Endothelial cell of umbilical vein (primary cell): ENCODE measurements at regions not wholly inside any gene's neighbourhood (a gene's known extent, or its start where the extent isn't known, plus 50 kb on each side); places are given as distances from the start of the nearest gene placed in this dataset. TPM values are rescaled to one million over a fixed set of nuclear protein-coding genes. Genes with fewer than 3 reads are reported as not detected.

Source experiments
- BruUV-seq: library from RNA; stranded (reverse); fragments of 400-500 nt; replicated peaks from 2 replicates; lab custom pipeline; 2021; lab: Mats Ljungman, UMichigan
- CTCF ChIA-PET: fragments of 300-600, 350-600 bp; sonication (Branson Sonifier 250); formaldehyde crosslinking; loops from one replicate; lab custom pipeline; 2021; ENCODE audit warnings: antibody characterized with exemption, inconsistent platforms; lab: Charles Lee
- POLR2A ChIA-PET: fragments of 300-600, 350-600 bp; sonication (Branson Sonifier 250); formaldehyde crosslinking; loops from one replicate; lab custom pipeline; 2021; ENCODE audit warnings: antibody characterized with exemption, inconsistent platforms; lab: Charles Lee
- DNase-seq: peaks from one replicate; pipeline ENCODE4 v3.0.0-alpha.2; 2011; ENCODE audit warnings: low read depth, low spot score
- FAIRE-seq: peaks from 2 replicates; lab custom pipeline; 2011; peaks lifted over from hg19 to GRCh38; lab: Jason Lieb, UNC
- H2AFZ ChIP-seq: 2 replicates; pipeline ENCODE4 v1.6.0; 2012; ENCODE audit warnings: low read depth, low read length, control low read depth, inconsistent platforms
- H3K27ac ChIP-seq: 2 replicates; pipeline ENCODE4 v1.5.1; 2011; ENCODE audit warnings: low read depth, mild to moderate bottlenecking, control low read depth, low read length, moderate library complexity; ENCODE audit not compliant: insufficient read depth
- H3K27me3 ChIP-seq, 2 experiments: 2 replicates each; pipeline versions ENCODE4 v1.6.0 to v1.6.1; 2011; ENCODE audit warnings: low read length in 2 of 2, mixed read lengths in 1 of 2; ENCODE audit not compliant: control insufficient read depth in 2 of 2, insufficient read depth in 2 of 2
- H3K36me3 ChIP-seq, 2 experiments: 2 replicates in 1 of 2; 3 replicates in 1 of 2; pipeline ENCODE4 v1.5.1; 2011; ENCODE audit warnings: low read length in 2 of 2, mild to moderate bottlenecking in 1 of 2, moderate library complexity in 1 of 2; ENCODE audit not compliant: control insufficient read depth in 2 of 2, insufficient read depth in 2 of 2; ENCODE audit errors: extremely low read depth in 1 of 2
- H3K4me1 ChIP-seq: 3 replicates; pipeline ENCODE4 v1.5.1; 2011; ENCODE audit warnings: mild to moderate bottlenecking, low read length; ENCODE audit not compliant: control insufficient read depth, insufficient read depth; ENCODE audit errors: extremely low read depth
- H3K4me2 ChIP-seq: 2 replicates; pipeline ENCODE4 v1.6.1; 2011; ENCODE audit warnings: low read length, control low read depth, mixed read lengths; ENCODE audit not compliant: insufficient read depth
- H3K4me3 ChIP-seq, 3 experiments: fragments of 200-600 bp in 1 of 3; sonication (generic), shearing (Covaris generic) in 1 of 3; replicated peaks in 1 of 3; 2 replicates each; pipeline ENCODE4 v1.5.1; 2011 to 2016; ENCODE audit warnings: control low read depth in 3 of 3, low read length in 3 of 3, mild to moderate bottlenecking in 2 of 3, inconsistent platforms in 1 of 3, low read depth in 1 of 3, moderate library complexity in 1 of 3; ENCODE audit not compliant: insufficient read depth in 1 of 3
- H3K79me2 ChIP-seq: 2 replicates; pipeline ENCODE4 v1.6.0; 2012; ENCODE audit warnings: low read length, inconsistent platforms; ENCODE audit not compliant: control insufficient read depth, insufficient read depth
- H3K9ac ChIP-seq: replicated peaks from 2 replicates; pipeline ENCODE3; 2011; ENCODE audit warnings: low read length, control low read depth; ENCODE audit not compliant: insufficient read depth; ENCODE audit errors: extremely low read depth
- H3K9me1 ChIP-seq: replicated peaks from 3 replicates; pipeline ENCODE4 v1.6.0; 2011; ENCODE audit warnings: mild to moderate bottlenecking, low read length; ENCODE audit not compliant: control insufficient read depth, insufficient read depth; ENCODE audit errors: extremely low read depth
- H3K9me3 ChIP-seq: replicated peaks from 2 replicates; pipeline ENCODE4 v1.5.1; 2012; ENCODE audit warnings: low read length, inconsistent platforms; ENCODE audit not compliant: control insufficient read depth, insufficient read depth
- H4K20me1 ChIP-seq: replicated peaks from 2 replicates; pipeline ENCODE3; 2011; ENCODE audit warnings: mild to moderate bottlenecking, low read length; ENCODE audit not compliant: control insufficient read depth, insufficient read depth; ENCODE audit errors: extremely low read depth
- CTCF ChIP-seq, 2 donors: IDR thresholded peaks; 1 replicate in 1 of 2; 2 replicates in 1 of 2; pipeline ENCODE4 v1.5.1; 2011; ENCODE audit warnings: low read length in 2 of 2, mild to moderate bottlenecking in 2 of 2, moderate library complexity in 2 of 2, control low read depth in 1 of 2, inconsistent platforms in 1 of 2, low read depth in 1 of 2; ENCODE audit not compliant: insufficient read depth in 1 of 2; ENCODE audit errors: extremely low read depth in 1 of 2
- EZH2 ChIP-seq: IDR thresholded peaks from 2 replicates; pipeline ENCODE4 v1.6.1; 2012; ENCODE audit warnings: borderline replicate concordance, low read depth, mild to moderate bottlenecking, moderate library complexity, low read length, inconsistent platforms; ENCODE audit not compliant: severe bottlenecking
- FOS ChIP-seq: IDR thresholded peaks from 2 replicates; pipeline ENCODE4 v1.6.1; 2011; ENCODE audit warnings: mild to moderate bottlenecking, low read length, moderate library complexity, borderline replicate concordance; ENCODE audit not compliant: insufficient read depth
- GATA2 ChIP-seq: IDR thresholded peaks from 2 replicates; pipeline ENCODE4 v1.7.0; 2011; ENCODE audit warnings: low read depth, mild to moderate bottlenecking, moderate library complexity, mixed read lengths, low read length; ENCODE audit not compliant: insufficient read length, insufficient read depth
- JUN ChIP-seq: IDR thresholded peaks from 2 replicates; pipeline ENCODE4 v1.6.1; 2011; ENCODE audit warnings: borderline replicate concordance, low read depth; ENCODE audit not compliant: insufficient read length, insufficient read depth
- MAX ChIP-seq: IDR thresholded peaks from 2 replicates; pipeline ENCODE4 v1.6.1; 2011; ENCODE audit not compliant: insufficient read depth, insufficient read length
- MYC ChIP-seq: IDR thresholded peaks from one replicate; pipeline ENCODE4 v1.6.1; 2011; ENCODE audit warnings: mild to moderate bottlenecking, low read depth, low read length
- POLR2A ChIP-seq: IDR thresholded peaks from 2 replicates; pipeline ENCODE4 v1.6.1; 2012; ENCODE audit warnings: low read depth, mild to moderate bottlenecking, control low read depth, low read length
- POLR2AphosphoS5 ChIP-seq: IDR thresholded peaks from 2 replicates; pipeline ENCODE4 v1.6.1; 2012; ENCODE audit warnings: low read depth, mild to moderate bottlenecking, control low read depth, low read length, moderate library complexity; ENCODE audit not compliant: insufficient read depth
- dilution Hi-C: fragments of 300-500 bp; cut with MboI; formaldehyde crosslinking; loops from one replicate; pipeline ENCODE4 v1.15.0; 2019; ENCODE audit warnings: low sequenced_read_pairs; ENCODE audit not compliant: extremely low pct_ligation_motif_present
- intact Hi-C: fragments of 100-400 bp; cut with micrococcal nuclease; formaldehyde crosslinking; loops from one replicate; pipeline ENCODE4 v1.10.0; 2022
- microRNA counts: library from miRNA; unstranded; fragments of <30 nt; microRNA quantifications from one replicate; lab custom pipeline; 2016
- microRNA-seq: library from miRNA; unstranded; fragments of <30 nt; microRNA quantifications from one replicate; pipeline ENCODE4 v1.2.0, GENCODE V29; 2021; ENCODE audit warnings: borderline number of aligned reads, borderline replicate concordance
- small RNA-seq: library from RNA; depleted of rRNA; stranded (forward); fragments of <200 nt; gene quantifications from one replicate; pipeline ENCODE3, GENCODE V24; 2012; ENCODE audit warnings: low replicate concordance, low read depth; ENCODE audit not compliant: insufficient read depth, insufficient read length

DNA sequence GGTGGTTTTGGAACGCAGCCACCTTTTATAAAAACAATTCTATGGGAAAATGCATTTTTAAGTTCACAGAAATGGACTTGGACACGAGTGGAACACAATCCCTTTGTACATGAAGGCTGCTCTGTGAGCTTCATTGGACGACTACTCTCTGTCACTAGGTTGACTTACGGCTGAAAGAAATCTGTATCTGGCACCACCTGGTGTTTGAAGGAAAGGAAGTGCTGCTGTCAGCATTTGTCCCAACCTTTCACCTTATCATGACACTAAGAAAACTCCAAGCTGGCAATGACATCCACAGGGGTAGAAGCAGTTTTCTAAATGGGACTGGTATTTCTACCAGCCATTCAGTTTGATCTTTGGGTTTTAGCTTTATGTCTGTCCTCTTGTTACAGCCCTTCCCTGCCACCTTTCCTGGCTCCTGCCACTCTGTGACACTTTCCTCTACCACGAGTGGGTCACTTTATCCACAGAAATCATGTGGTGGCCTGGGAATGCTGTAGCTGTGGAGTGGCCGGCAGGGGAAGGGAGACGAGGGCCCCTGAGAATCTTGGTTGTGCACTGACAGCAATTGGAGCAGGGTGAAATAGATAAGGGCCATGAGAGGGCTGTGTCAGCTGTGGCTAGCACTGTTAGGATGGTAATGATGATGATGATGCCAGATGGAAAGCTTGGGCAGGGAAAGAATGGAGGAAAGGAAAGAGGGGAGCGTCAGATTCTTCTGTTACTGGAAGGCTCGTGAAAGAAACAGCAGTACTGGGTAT is 85.2 kb downstream of the TBX19 start:
- no peak overlapping the region for H3K4me2 ChIP-seq
- no peaks in the 10 kb centered on the region for H3K27me3 ChIP-seq
- no peak for FAIRE-seq
- no peaks in the 10 kb centered on the region for H3K9me1 ChIP-seq
- H3K27ac ChIP-seq = no peak overlapping the region
- H3K79me2 ChIP-seq = no peaks in the 10 kb centered on the region
- H4K20me1 ChIP-seq = no peaks in the 10 kb centered on the region
- no TSS peak for BruUV-seq
- DNase-seq = no peak
- CTCF ChIA-PET = interaction anchor here (0.8 to 5.1 kb wide), 3 partner anchors 21 to 131 kb away, joined by 3 to 28 read pairs (median 6); no protein-coding TSS in a partner anchor
- H2AFZ ChIP-seq = no peak overlapping the region
- dilution Hi-C loops (no loop called here), intact Hi-C loops (no loop called here)
- TF ChIP-seq GATA2 = no peak
- no peak for TF ChIP-seq MAX
- no peak for TF ChIP-seq POLR2AphosphoS5
- no peak for TF ChIP-seq JUN
- no peak for TF ChIP-seq CTCF (IDR thresholded peaks at IDR 0.05; ENCODE audit: extremely low read depth in 1 of 2, insufficient read depth in 1 of 2, low read depth in 1 of 2, low read length in 2 of 2)
- TF ChIP-seq EZH2 = no peak
- no peak for TF ChIP-seq POLR2A
- TF ChIP-seq MYC = no peak
- TF ChIP-seq FOS = no peak
- POLR2A ChIA-PET = no interaction called here
- no peaks in the 10 kb centered on the region for H3K9me3 ChIP-seq
- H3K4me1 ChIP-seq = no peaks in the 10 kb centered on the region
- no peaks in the 10 kb centered on the region for H3K36me3 ChIP-seq
- H3K4me3 ChIP-seq = no peak overlapping the region
- H3K9ac ChIP-seq = no peak overlapping the region

MicroRNA genes in the stretch of these regions (microRNA counts, 767-probe panel; counts per million panel counts)
- microRNA hsa-miR-557 (lab: Ali Mortazavi, UCI) = 723 counts per million, percentile 96 among the panel's probes with 10 or more counts

Small RNA genes lying in the stretch of these regions (microRNA-seq; reads per million reads assigned to microRNA genes)
- gene MIR557 = not detected

Small RNA genes lying in the stretch of these regions (small RNA-seq; reads per million reads assigned to genes)
- not detected for gene MIR557
